HUES6 (cell line): ENCODE measurements at regions not wholly inside any gene's neighbourhood (a gene's known extent, or its start where the extent isn't known, plus 50 kb on each side); places are given as distances from the start of the nearest gene placed in this dataset.
"Not testable (repeated sequence)": the region's sequence is repeated elsewhere in the genome, so short reads cannot be mapped to it uniquely, and the experiment has no call there.

Source experiments
- H3K27ac ChIP-seq: 2 replicates; pipeline ENCODE4 v1.7.0; 2013; ENCODE audit warnings: low read depth, mild to moderate bottlenecking, low read length, inconsistent platforms
- H3K27me3 ChIP-seq: 2 replicates; pipeline ENCODE4 v1.6.1; 2013; ENCODE audit warnings: low read length; ENCODE audit not compliant: control insufficient read depth, insufficient read depth
- H3K36me3 ChIP-seq: 2 replicates; pipeline ENCODE4 v1.6.1; 2013; ENCODE audit warnings: low read length; ENCODE audit not compliant: control insufficient read depth, insufficient read depth
- H3K4me1 ChIP-seq: 2 replicates; pipeline ENCODE4 v1.6.1; 2013; ENCODE audit warnings: low read length; ENCODE audit not compliant: control insufficient read depth, insufficient read depth
- H3K4me3 ChIP-seq: 2 replicates; pipeline ENCODE4 v1.5.1; 2013; ENCODE audit warnings: low read depth, low read length
- H3K9ac ChIP-seq: one replicate; pipeline ENCODE4 v1.6.1; 2013; ENCODE audit warnings: mild to moderate bottlenecking, low read length
- H3K9me3 ChIP-seq: 2 replicates; pipeline ENCODE4 v1.6.1; 2013; ENCODE audit warnings: low read depth, low read length; ENCODE audit not compliant: control insufficient read depth, insufficient read depth

- Histone ChIP-seq H3K27ac (no peak overlapping the region), H3K4me3 (no peak overlapping the region), H3K9ac (no peak overlapping the region), H3K36me3 (no peaks in the 10 kb centered on the region), H3K27me3 (peaks cover 3% of the 10 kb centered on the region; the same call in 1 of the 2 replicates), H3K9me3 (no peaks in the 10 kb centered on the region), H3K4me1 (no peaks in the 10 kb centered on the region; the same call in 1 of the 2 replicates)
Measured at GRCh38 chr9:126183266-126183665, 143.4 kb upstream of the MVB12B start.

GRCh38 chr9:126190994-126191393 is 135.6 kb upstream of the MVB12B start:
- not testable (repeated sequence) for H3K9ac ChIP-seq, H3K4me1 ChIP-seq, H3K4me3 ChIP-seq, H3K36me3 ChIP-seq, H3K27me3 ChIP-seq, H3K27ac ChIP-seq, H3K9me3 ChIP-seq

- Histone ChIP-seq H3K9ac (no peak overlapping the region), H3K27me3 (no peaks in the 10 kb centered on the region), H3K27ac (no peak overlapping the region), H3K4me1 (no peaks in the 10 kb centered on the region), H3K9me3 (peaks cover 19% of the 10 kb centered on the region), H3K4me3 (no peak overlapping the region), H3K36me3 (no peaks in the 10 kb centered on the region)
Measured at GRCh38 chr9:126198854-126199253, 127.8 kb upstream of the MVB12B start.

GRCh38 chr9:126203313-126203712 is 123.3 kb upstream of the MVB12B start:
- no peaks in the 10 kb centered on the region for H3K4me1 ChIP-seq
- peaks cover 19% of the 10 kb centered on the region for H3K9me3 ChIP-seq

GRCh38 chr9:126204197-126204596 is 122.4 kb upstream of the MVB12B start:
- peaks cover 19% of the 10 kb centered on the region for H3K9me3 ChIP-seq
- no peaks in the 10 kb centered on the region for H3K27me3 ChIP-seq
- H3K27ac ChIP-seq, result no peak overlapping the region
- H3K9ac ChIP-seq, result no peak overlapping the region
- H3K4me3 ChIP-seq, result no peak overlapping the region
- no peaks in the 10 kb centered on the region for H3K4me1 ChIP-seq
- H3K36me3 ChIP-seq, result no peaks in the 10 kb centered on the region

More at GRCh38 chr9:126203313-126203712, 123.3 kb upstream of the MVB12B start:
- H3K27ac ChIP-seq, result no peak overlapping the region
- H3K9ac ChIP-seq, result no peak overlapping the region
- H3K27me3 ChIP-seq, result no peaks in the 10 kb centered on the region
- no peaks in the 10 kb centered on the region for H3K36me3 ChIP-seq
- H3K4me3 ChIP-seq, result no peak overlapping the region

GRCh38 chr9:126204708-126205225 is 121.9 kb upstream of the MVB12B start:
- H3K9ac ChIP-seq, result no peak overlapping the region
- H3K36me3 ChIP-seq, result no peaks in the 10 kb centered on the region
- no peaks in the 10 kb centered on the region for H3K4me1 ChIP-seq
- H3K4me3 ChIP-seq, result no peak overlapping the region
- peaks cover 17% of the 10 kb centered on the region for H3K9me3 ChIP-seq
- no peaks in the 10 kb centered on the region for H3K27me3 ChIP-seq
- H3K27ac ChIP-seq, result no peak overlapping the region

- Histone ChIP-seq H3K9ac (no peak overlapping the region), H3K27ac (no peak overlapping the region), H3K4me3 (no peak overlapping the region), H3K4me1 (no peaks in the 10 kb centered on the region), H3K27me3 (no peaks in the 10 kb centered on the region), H3K9me3 (peaks cover 12% of the 10 kb centered on the region), H3K36me3 (no peaks in the 10 kb centered on the region)
Measured at GRCh38 chr9:126205265-126205664, 121.4 kb upstream of the MVB12B start.

GRCh38 chr9:126205845-126206498 is 120.7 kb upstream of the MVB12B start:
- Histone ChIP-seq H3K4me1 (no peaks in the 10 kb centered on the region), H3K27ac (no peak overlapping the region), H3K36me3 (no peaks in the 10 kb centered on the region)

GRCh38 chr9:126207256-126207655 is 119.4 kb upstream of the MVB12B start:
- Histone ChIP-seq H3K9me3 (peaks cover 12% of the 10 kb centered on the region), H3K9ac (no peak overlapping the region), H3K36me3 (no peaks in the 10 kb centered on the region), H3K27me3 (no peaks in the 10 kb centered on the region), H3K27ac (no peak overlapping the region), H3K4me3 (no peak overlapping the region), H3K4me1 (no peaks in the 10 kb centered on the region)

More at GRCh38 chr9:126205845-126206498, 120.7 kb upstream of the MVB12B start:
- peaks cover 14% of the 10 kb centered on the region for H3K9me3 ChIP-seq
- no peak overlapping the region for H3K4me3 ChIP-seq
- H3K27me3 ChIP-seq, result no peaks in the 10 kb centered on the region
- no peak overlapping the region for H3K9ac ChIP-seq

GRCh38 chr9:126208216-126208758 is 118.3 kb upstream of the MVB12B start:
- H3K27ac ChIP-seq, result no peak overlapping the region
- H3K4me1 ChIP-seq, result no peaks in the 10 kb centered on the region
- H3K36me3 ChIP-seq, result no peaks in the 10 kb centered on the region
- no peak overlapping the region for H3K4me3 ChIP-seq
- H3K9ac ChIP-seq, result no peak overlapping the region
- H3K9me3 ChIP-seq, result peaks cover 14% of the 10 kb centered on the region
- no peaks in the 10 kb centered on the region for H3K27me3 ChIP-seq

- Histone ChIP-seq H3K9ac (no peak overlapping the region), H3K4me1 (no peaks in the 10 kb centered on the region), H3K27me3 (no peaks in the 10 kb centered on the region), H3K4me3 (no peak overlapping the region), H3K9me3 (peaks cover 17% of the 10 kb centered on the region), H3K36me3 (no peaks in the 10 kb centered on the region), H3K27ac (no peak overlapping the region)
Measured at GRCh38 chr9:126211441-126212074, 115.1 kb upstream of the MVB12B start.
